HUES6 (cell line): ENCODE measurements at regions not wholly inside any gene's neighbourhood (a gene's known extent, or its start where the extent isn't known, plus 50 kb on each side); places are given as distances from the start of the nearest gene placed in this dataset.

Experiments
- H3K27ac ChIP-seq: 2 replicates; pipeline ENCODE4 v1.7.0; 2013; ENCODE audit warnings: low read depth, mild to moderate bottlenecking, low read length, inconsistent platforms
- H3K27me3 ChIP-seq: 2 replicates; pipeline ENCODE4 v1.6.1; 2013; ENCODE audit warnings: low read length; ENCODE audit not compliant: control insufficient read depth, insufficient read depth
- H3K36me3 ChIP-seq: 2 replicates; pipeline ENCODE4 v1.6.1; 2013; ENCODE audit warnings: low read length; ENCODE audit not compliant: control insufficient read depth, insufficient read depth
- H3K4me1 ChIP-seq: 2 replicates; pipeline ENCODE4 v1.6.1; 2013; ENCODE audit warnings: low read length; ENCODE audit not compliant: control insufficient read depth, insufficient read depth
- H3K4me3 ChIP-seq: 2 replicates; pipeline ENCODE4 v1.5.1; 2013; ENCODE audit warnings: low read depth, low read length
- H3K9ac ChIP-seq: one replicate; pipeline ENCODE4 v1.6.1; 2013; ENCODE audit warnings: mild to moderate bottlenecking, low read length
- H3K9me3 ChIP-seq: 2 replicates; pipeline ENCODE4 v1.6.1; 2013; ENCODE audit warnings: low read depth, low read length; ENCODE audit not compliant: control insufficient read depth, insufficient read depth

DNA sequence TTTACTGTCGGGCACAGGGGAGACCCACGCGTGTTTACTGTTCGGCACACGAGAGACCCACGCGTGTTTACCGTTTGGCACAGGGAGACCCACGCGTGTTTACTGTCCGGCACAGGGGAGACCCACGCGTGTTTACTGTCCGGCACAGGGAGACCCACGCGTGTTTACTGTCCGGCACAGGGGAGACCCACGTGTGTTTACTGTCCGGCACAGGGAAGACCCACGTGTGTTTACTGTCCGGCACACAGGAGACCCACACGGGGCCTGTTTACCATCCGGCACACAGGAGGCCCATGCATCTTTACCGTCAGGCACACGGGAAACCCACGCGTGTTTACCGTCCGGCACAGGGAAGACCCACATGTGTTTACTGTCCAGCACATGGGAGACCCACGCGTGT lies 525.1 kb downstream of the BRD1 start:
- no peaks in the 10 kb centered on the region for H3K9me3 ChIP-seq
- H3K4me3 ChIP-seq, result no peak overlapping the region
- no peak overlapping the region for H3K9ac ChIP-seq
- H3K36me3 ChIP-seq, result no peaks in the 10 kb centered on the region
- H3K27me3 ChIP-seq, result 0 out of 2 replicates have a peak, but pooled peaks cover 3% of the 10 kb centered on the region
- H3K4me1 ChIP-seq, result peaks cover 4% of the 10 kb centered on the region; the same call in 1 of the 2 replicates
- H3K27ac ChIP-seq, result no peak overlapping the region

DNA sequence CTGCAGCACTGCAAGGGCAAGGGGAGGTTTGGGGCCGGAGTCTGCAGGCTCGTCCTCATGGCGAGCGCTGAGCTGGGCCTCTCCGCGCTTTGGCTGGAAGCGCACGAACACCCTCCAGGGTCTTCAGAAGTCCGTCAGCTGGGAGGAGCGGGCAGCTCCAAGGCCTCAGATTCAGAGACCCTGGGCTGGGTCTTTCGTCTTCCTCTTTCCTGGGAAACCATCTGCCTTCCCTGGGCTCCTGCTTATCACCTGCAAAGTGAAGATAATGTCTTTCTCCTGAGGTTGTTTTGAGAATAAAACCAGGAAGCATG lies 525.6 kb downstream of the BRD1 start:
- H3K27ac ChIP-seq, result no peak overlapping the region
- H3K36me3 ChIP-seq, result no peaks in the 10 kb centered on the region
- no peaks in the 10 kb centered on the region for H3K9me3 ChIP-seq
- no peak overlapping the region for H3K9ac ChIP-seq
- H3K4me1 ChIP-seq, result peaks cover 4% of the 10 kb centered on the region; the same call in 1 of the 2 replicates
- 0 out of 2 replicates have a peak, but pooled peaks cover 3% of the 10 kb centered on the region for H3K27me3 ChIP-seq
- H3K4me3 ChIP-seq, result no peak overlapping the region

DNA sequence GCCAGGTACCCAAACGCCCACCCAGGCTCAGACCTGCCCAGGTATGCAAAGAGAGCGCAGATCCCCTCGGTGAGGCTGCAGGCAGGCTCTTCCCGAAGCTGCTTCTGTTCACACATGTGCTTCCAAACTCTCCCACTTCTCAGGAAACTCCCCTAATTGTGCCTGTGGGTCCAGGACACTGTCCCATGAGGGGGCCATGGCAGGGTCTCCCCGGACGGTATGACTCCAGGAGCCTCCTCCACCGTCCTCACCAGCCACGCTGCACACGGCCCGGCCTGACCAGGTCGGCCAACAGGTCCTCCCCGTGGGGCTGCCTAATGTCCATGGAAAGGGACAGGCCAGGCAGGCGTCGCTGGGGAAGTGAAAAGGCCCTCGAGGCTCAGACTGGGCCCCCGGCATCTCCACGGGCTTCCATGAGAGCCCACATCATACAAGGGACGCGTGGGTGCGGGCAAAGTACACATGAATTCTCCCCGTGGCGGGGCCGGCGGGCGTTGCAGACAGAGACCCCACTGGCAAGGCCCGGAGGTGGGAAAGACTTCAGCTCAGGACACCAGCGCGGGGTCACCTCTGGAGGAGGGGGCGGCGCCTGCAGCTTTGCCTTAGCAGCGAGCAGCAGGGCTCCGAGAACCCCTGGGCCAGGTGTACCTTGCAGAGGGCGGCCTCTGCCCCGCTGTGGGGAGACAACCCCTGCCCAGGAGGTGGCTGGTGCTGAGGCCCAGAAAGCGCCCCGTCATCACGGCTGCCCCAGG lies 526.1 kb downstream of the BRD1 start:
- Histone ChIP-seq H3K27me3 (0 out of 2 replicates have a peak, but pooled peaks cover 3% of the 10 kb centered on the region), H3K36me3 (no peaks in the 10 kb centered on the region), H3K4me1 (peaks cover 4% of the 10 kb centered on the region; the same call in 1 of the 2 replicates), H3K9me3 (no peaks in the 10 kb centered on the region), H3K27ac (no peak overlapping the region), H3K4me3 (no peak overlapping the region), H3K9ac (no peak overlapping the region)

DNA sequence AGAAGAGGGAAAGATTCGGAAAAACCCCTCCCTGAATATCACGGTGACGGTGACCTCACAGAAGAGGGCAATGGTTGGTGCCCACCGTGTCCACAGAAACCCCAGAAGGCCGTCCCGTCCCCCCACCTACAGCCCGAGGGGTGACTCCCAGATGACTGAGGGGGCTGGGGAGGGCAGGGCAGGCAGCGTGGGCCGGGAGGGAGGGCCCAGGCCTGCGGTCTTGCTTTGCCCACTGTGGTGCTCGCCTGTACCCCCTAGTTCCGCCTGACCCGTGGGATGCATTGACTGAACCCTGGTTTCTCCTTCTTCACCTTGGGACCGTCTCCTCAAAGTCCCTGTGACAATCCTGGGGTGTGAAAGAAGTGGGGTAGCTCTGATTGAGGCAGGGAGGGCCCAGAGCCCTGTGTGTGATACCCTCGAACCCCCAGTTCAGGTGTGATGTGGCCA lies 526.7 kb downstream of the BRD1 start:
- H3K9ac ChIP-seq, result no peak overlapping the region
- no peaks in the 10 kb centered on the region for H3K36me3 ChIP-seq
- 0 out of 2 replicates have a peak, but pooled peaks cover 3% of the 10 kb centered on the region for H3K27me3 ChIP-seq
- no peak overlapping the region for H3K27ac ChIP-seq
- no peaks in the 10 kb centered on the region for H3K9me3 ChIP-seq
- peaks cover 4% of the 10 kb centered on the region; the same call in 1 of the 2 replicates for H3K4me1 ChIP-seq
- no peak overlapping the region for H3K4me3 ChIP-seq

DNA sequence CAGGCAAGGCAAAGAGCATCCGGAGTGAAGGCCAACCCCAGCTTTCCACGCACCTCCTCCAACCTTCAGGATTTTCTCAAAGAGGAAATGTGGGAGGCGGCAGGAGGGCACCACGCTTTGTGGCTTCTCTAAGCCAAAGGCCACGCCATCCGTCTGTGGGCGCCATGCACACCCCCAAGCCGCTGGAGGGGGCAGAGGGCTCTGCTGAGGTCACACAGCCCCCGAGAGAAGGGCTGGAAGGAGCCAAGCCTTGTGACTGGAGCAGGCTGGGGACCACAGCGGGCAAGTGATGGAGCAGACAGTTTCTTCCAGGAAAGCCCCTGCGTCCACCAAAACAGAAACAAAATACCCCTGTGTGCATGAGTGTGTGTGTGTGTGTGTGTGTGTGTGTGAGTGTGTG lies 527.4 kb downstream of the BRD1 start:
- Histone ChIP-seq H3K9ac (no peak overlapping the region), H3K27ac (no peak overlapping the region), H3K27me3 (0 out of 2 replicates have a peak, but pooled peaks cover 3% of the 10 kb centered on the region), H3K36me3 (no peaks in the 10 kb centered on the region), H3K4me1 (peaks cover 4% of the 10 kb centered on the region; the same call in 1 of the 2 replicates), H3K9me3 (no peaks in the 10 kb centered on the region), H3K4me3 (no peak overlapping the region)

DNA sequence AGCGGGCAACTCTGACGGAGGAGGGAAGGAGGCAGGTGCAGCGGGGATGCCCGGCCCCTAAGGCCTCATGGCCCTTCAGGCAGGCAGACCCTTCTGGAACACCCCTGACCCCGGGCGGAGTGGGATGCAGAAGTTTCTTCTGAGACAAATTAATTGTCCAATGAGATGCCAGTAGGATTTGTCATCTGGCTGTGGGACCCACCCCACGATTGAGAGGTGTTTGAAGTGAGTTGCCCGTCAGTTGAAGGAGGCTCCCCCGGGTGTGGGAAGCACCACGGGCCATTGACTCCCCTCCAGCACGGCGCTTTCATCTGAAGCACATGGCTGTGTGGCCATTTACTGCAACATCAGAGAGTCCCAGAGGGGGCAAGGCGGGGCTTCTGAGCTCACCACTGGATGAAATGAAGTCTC lies 527.8 kb downstream of the BRD1 start:
- H3K4me3 ChIP-seq, result no peak overlapping the region
- 0 out of 2 replicates have a peak, but pooled peaks cover under 1% of the 10 kb centered on the region for H3K9me3 ChIP-seq
- H3K27ac ChIP-seq, result no peak overlapping the region
- no peak overlapping the region for H3K9ac ChIP-seq
- peaks cover 2% of the 10 kb centered on the region; the same call in 1 of the 2 replicates for H3K4me1 ChIP-seq
- H3K36me3 ChIP-seq, result no peaks in the 10 kb centered on the region
- H3K27me3 ChIP-seq, result 0 out of 2 replicates have a peak, but pooled peaks cover 3% of the 10 kb centered on the region

DNA sequence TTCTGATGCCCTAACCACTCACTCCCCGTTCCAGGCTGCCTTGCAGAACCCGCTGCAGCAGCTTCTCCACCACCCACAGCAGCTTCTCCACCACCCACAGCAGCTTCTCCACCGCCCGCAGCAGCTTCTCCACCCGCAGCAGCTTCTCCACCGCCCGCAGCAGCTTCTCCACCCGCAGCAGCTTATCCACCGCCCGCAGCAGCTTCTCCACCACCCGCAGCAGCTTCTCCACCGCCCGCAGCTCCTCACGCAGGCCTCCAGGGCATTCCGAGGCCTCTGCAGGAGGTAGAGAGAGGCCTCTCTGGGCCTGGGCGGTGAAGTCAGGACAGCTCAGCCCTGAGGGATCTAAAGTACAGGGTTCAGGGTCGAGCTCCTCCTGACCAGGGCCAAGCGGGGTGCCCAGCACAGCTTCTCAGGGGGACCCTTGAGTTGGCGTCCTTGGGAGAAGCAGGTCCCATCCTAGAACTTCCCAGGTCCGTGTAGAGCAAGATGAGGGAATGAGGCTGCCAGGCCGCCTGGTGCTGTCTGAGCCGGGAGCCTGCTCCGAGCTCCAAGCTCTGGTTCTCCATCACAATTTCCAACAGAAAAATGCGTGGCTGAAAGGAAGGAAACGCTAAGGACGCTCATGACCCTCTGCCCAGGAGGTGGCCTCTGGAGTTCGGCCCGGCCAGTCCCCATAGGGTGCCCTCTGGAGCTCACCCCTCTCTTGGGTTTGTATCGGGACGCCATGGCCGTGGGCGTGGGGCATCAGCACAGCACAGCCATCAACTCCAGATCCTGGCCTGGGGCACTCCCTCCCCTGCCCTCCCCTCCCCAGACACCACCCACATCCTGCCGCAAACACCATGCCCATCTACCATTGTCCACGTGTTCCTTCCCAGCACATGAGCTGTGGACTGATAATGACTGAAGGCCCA lies 528.6 kb downstream of the BRD1 start:
- no peak overlapping the region for H3K27ac ChIP-seq
- no peaks in the 10 kb centered on the region for H3K36me3 ChIP-seq
- H3K9me3 ChIP-seq, result peaks cover 4% of the 10 kb centered on the region; the same call in 1 of the 2 replicates
- H3K4me1 ChIP-seq, result no peaks in the 10 kb centered on the region
- H3K9ac ChIP-seq, result no peak overlapping the region
- H3K27me3 ChIP-seq, result no peaks in the 10 kb centered on the region
- no peak overlapping the region for H3K4me3 ChIP-seq

DNA sequence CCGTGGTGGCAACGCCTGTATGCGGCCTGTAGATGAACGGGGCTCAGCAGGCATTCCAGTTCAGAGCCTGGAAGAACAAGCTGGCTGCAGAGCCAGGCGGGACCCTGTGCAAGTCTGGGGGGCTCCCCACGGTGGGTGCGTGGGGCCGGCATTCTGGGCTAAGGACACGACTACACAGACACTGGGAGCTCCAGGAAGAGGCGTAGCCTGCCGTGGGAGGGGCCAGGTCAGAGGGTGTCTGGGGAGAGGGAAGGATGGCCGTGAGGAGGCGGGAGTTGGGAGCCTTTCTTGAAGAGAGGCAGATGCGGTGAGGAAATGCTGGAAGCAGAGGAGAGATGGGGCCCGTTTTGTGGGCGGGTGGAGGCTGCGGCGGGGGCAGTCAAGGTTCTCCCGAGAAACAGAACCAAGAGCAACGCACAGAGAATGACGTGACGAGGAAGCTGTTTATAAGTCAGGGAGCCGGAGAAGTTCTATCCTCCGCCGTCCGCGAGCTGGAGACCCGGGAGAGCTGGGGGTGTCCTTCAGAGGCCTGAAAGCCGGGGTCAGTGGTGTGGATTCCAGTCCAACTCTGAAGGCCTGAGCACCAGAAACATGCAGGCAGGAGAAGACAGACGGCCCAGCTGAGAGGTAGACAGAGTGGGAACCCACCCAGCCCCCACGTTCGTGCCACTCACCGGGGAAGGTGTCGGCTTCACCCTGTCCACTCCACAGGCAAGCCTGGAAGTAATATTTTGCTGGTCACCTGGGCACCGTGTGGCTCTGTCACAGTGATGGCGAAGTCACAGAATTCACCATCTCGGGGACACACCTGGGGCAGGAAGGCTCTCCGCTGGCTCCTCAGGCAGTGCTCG lies 529.6 kb downstream of the BRD1 start:
- H3K4me1 ChIP-seq, result no peaks in the 10 kb centered on the region
- no peak overlapping the region for H3K27ac ChIP-seq
- H3K36me3 ChIP-seq, result no peaks in the 10 kb centered on the region
- H3K4me3 ChIP-seq, result no peak overlapping the region
- H3K9me3 ChIP-seq, result peaks cover 5% of the 10 kb centered on the region; the same call in 1 of the 2 replicates
- no peak overlapping the region for H3K9ac ChIP-seq
- H3K27me3 ChIP-seq, result no peaks in the 10 kb centered on the region

DNA sequence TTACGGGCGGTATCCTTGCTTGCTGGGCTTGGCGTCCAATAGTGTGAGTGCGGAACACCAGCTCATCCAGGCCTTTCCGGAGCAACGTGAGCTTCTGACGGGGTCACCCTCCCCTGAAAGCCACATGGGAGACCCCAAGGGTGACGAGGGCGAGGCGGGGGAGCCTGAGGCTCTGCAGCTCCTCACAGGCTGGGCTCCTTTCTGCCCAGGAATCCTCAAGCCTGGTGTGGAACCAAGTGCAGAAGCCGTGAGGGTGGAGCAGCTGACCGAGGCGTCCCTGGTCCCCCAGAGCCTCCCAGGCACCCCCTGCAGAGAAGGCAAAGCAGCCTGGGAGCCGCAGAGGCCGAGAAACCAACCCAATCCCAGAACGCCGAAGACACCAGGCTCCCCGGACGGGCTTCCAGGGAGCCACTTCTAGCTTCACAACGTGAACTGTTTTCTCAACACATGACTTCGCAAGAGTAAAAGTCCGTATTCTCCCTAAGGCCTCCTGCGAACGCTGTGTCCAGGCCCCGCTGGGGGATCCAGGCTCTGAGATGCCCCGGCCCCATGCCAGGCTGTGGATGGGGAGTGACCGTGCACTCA lies 530.3 kb downstream of the BRD1 start:
- no peaks in the 10 kb centered on the region for H3K4me1 ChIP-seq
- no peak overlapping the region for H3K9ac ChIP-seq
- H3K27me3 ChIP-seq, result no peaks in the 10 kb centered on the region
- H3K27ac ChIP-seq, result no peak overlapping the region
- H3K4me3 ChIP-seq, result no peak overlapping the region
- H3K9me3 ChIP-seq, result peaks cover 7% of the 10 kb centered on the region; the same call in 1 of the 2 replicates
- no peaks in the 10 kb centered on the region for H3K36me3 ChIP-seq

DNA sequence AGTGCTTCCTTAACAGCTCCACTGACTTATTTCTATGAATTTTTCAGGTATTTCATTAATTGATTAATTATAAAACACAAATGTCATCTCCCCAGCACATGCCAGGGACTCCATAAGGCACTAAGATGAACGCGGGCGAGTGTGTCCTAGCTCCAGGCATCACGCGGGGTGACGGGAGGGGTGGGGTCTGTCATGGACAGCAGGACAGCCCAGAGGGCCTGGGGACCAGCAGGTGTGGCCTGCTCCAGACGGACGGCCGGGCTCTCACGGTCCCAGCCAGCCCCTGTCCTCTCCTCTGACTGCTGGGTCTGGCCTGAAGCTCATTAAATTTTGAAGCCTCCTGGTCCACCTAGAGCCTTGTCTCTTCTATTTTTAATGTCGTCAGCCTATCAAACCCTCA lies 531.1 kb downstream of the BRD1 start:
- Histone ChIP-seq H3K4me1 (no peaks in the 10 kb centered on the region), H3K4me3 (no peak overlapping the region), H3K27ac (no peak overlapping the region), H3K27me3 (no peaks in the 10 kb centered on the region), H3K9ac (no peak overlapping the region), H3K9me3 (peaks cover 7% of the 10 kb centered on the region; the same call in 1 of the 2 replicates), H3K36me3 (no peaks in the 10 kb centered on the region)
